ENCODE measurements at regions not wholly inside any gene's neighbourhood (a gene's known extent, or its start where the extent isn't known, plus 50 kb on each side); places are given as distances from the start of the nearest gene placed in this dataset.

DNA sequence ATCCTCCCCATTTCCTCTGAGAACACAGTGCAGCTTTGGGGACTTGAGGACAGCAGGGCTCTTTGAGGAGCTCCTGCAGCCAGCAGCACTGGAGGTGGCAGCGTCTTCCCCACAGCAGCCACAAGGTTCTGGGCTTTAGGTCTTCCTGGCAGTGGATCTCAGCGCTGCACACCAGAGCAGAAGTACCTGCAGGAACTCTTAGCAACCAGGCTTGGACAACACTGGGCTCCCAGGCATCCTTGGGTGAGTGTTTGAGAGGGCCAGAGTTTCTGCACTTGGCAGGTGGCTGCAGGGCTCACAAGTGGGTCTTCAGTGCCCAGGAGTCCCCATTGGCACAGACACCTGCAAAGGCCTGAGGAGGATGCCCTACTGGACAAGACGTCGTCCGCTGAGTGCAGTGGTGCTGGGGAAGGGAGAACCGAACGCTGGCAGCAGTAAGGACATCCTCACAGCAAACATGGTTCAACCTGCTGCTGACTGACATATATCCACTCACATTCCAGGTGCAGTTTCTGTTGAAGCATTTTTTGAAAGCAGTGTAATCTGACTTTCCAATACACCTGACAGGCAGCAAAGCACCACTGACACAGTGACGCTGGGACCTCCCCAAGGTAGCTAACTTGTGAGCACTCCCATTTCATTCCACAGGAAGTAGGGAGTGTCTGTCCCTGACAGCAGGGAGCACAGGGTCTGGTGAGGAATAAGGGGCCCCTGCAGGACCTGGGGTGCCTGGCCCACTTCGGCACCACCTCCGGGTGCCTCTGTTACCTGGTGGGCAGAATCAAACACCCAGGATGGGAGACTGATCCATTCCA, 149.9 kb upstream of the COPS8 start:
- Histone ChIP-seq H3K4me3 (no peak overlapping the region), H3K9me3 (replicated peaks; ENCODE audit: control insufficient read depth, insufficient read depth, low read depth, low read length) (no peaks in the 10 kb centered on the region), H3K36me3 (ENCODE audit: control insufficient read depth, insufficient read depth, low read length) (no peaks in the 10 kb centered on the region), H3K9me1 (ENCODE audit: control insufficient read depth, insufficient read depth, low read length) (no peaks in the 10 kb centered on the region), H3K27ac (ENCODE audit: extremely low read depth, low read depth, low read length) (no peak overlapping the region), H4K20me1 (replicated peaks; ENCODE audit: control insufficient read depth, insufficient read depth, low read length) (no peaks in the 10 kb centered on the region), H2AFZ (ENCODE audit: low read depth, low read length) (no peak overlapping the region), H3K4me1 (replicated peaks in 1 of 2; ENCODE audit: control insufficient read depth in 2 of 2, insufficient read depth in 2 of 2, low read length in 2 of 2) (no peaks in the 10 kb centered on the region), H3K79me2 (ENCODE audit: control insufficient read depth, insufficient read depth, low read length) (no peaks in the 10 kb centered on the region), H3K4me2 (ENCODE audit: insufficient read depth, low read length) (no peak overlapping the region), H3K27me3 (ENCODE audit: control insufficient read depth in 2 of 2, insufficient read depth in 2 of 2, low read length in 2 of 2) (no peaks in the 10 kb centered on the region), H3K9ac (ENCODE audit: insufficient read depth in 1 of 2, low read depth in 2 of 2, low read length in 2 of 2) (no peak overlapping the region)
- FAIRE-seq = no peak
- intact Hi-C loops (cut with micrococcal nuclease) (no loop called here), in situ Hi-C loops (cut with MboI) (no loop called here)
- ChIA-PET POLR2A (no interaction called here), CTCF (ENCODE audit: low intra/inter-chr PET ratio) (no interaction called here)
- no peak for DNase-seq (ENCODE audit: extremely low read depth in 1 of 4, low spot score in 3 of 4)
- WGBS (ENCODE audit: insufficient coverage, low coverage, missing lambda C conversion rate) = 0% methylated on average over 7 of the region's 10 CpGs
- ATAC-seq = no peak
- no TSS peak for BruUV-seq (replicated peaks)
- no peak for TF ChIP-seq ZNF584 (CRISPR knock-in tag; IDR thresholded peaks at IDR 0.05; ENCODE audit: low read depth)
- TF ChIP-seq, protein P1, sequence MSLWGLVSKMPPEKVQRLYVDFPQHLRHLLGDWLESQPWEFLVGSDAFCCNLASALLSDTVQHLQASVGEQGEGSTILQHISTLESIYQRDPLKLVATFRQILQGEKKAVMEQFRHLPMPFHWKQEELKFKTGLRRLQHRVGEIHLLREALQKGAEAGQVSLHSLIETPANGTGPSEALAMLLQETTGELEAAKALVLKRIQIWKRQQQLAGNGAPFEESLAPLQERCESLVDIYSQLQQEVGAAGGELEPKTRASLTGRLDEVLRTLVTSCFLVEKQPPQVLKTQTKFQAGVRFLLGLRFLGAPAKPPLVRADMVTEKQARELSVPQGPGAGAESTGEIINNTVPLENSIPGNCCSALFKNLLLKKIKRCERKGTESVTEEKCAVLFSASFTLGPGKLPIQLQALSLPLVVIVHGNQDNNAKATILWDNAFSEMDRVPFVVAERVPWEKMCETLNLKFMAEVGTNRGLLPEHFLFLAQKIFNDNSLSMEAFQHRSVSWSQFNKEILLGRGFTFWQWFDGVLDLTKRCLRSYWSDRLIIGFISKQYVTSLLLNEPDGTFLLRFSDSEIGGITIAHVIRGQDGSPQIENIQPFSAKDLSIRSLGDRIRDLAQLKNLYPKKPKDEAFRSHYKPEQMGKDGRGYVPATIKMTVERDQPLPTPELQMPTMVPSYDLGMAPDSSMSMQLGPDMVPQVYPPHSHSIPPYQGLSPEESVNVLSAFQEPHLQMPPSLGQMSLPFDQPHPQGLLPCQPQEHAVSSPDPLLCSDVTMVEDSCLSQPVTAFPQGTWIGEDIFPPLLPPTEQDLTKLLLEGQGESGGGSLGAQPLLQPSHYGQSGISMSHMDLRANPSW (CRISPR knock-in tag; IDR thresholded peaks at IDR 0.05) = no peak
- no peak for TF ChIP-seq ATF6 (CRISPR knock-in tag; IDR thresholded peaks at IDR 0.05)
- no peak for TF ChIP-seq TBL1XR1 (IDR thresholded peaks at IDR 0.05; ENCODE audit: low read length in 2 of 2)
- TF ChIP-seq SNAPC5 (CRISPR knock-in tag; IDR thresholded peaks at IDR 0.05) = no peak
- no peak for TF ChIP-seq SP2 (IDR thresholded peaks at IDR 0.05; ENCODE audit: extremely low read depth, low read depth, low read length, poor library complexity, severe bottlenecking)
- no peak for TF ChIP-seq XRCC5 (IDR thresholded peaks at IDR 0.05; ENCODE audit: low read depth, low read length)
- TF ChIP-seq SRF (CRISPR knock-in tag; IDR thresholded peaks at IDR 0.05) = no peak
- TF ChIP-seq ZNF347 (CRISPR knock-in tag; IDR thresholded peaks at IDR 0.05; ENCODE audit: low read depth) = no peak
- TF ChIP-seq, protein P2, sequence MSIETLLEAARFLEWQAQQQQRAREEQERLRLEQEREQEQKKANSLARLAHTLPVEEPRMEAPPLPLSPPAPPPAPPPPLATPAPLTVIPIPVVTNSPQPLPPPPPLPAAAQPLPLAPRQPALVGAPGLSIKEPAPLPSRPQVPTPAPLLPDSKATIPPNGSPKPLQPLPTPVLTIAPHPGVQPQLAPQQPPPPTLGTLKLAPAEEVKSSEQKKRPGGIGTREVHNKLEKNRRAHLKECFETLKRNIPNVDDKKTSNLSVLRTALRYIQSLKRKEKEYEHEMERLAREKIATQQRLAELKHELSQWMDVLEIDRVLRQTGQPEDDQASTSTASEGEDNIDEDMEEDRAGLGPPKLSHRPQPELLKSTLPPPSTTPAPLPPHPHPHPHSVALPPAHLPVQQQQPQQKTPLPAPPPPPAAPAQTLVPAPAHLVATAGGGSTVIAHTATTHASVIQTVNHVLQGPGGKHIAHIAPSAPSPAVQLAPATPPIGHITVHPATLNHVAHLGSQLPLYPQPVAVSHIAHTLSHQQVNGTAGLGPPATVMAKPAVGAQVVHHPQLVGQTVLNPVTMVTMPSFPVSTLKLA (conservative IDR thresholded peaks at IDR 0.05) = no peak
- no peak for TF ChIP-seq MCM7 (IDR thresholded peaks at IDR 0.05)
- no peak for TF ChIP-seq MBD1 (CRISPR knock-in tag; IDR thresholded peaks at IDR 0.05)
- TF ChIP-seq HNRNPL (IDR thresholded peaks at IDR 0.05; ENCODE audit: low read depth, low read length) = no peak

All from K562 (cell line).